NCI-H2171 treated with DMSO at 0.1 percent for 48 hours (cell line): ENCODE measurements at regions not wholly inside any gene's neighbourhood (a gene's known extent, or its start where the extent isn't known, plus 50 kb on each side); places are given as distances from the start of the nearest gene placed in this dataset.
A peak's percentile ranks its signal among the peaks of the same experiment; 100 is the strongest.
"Not testable (repeated sequence)": the region's sequence is repeated elsewhere in the genome, so short reads cannot be mapped to it uniquely, and the experiment has no call there.

Experiments
- DNase-seq: peaks from one replicate; lab custom pipeline; 2025; lab: John Stamatoyannopoulos, UW

DNA sequence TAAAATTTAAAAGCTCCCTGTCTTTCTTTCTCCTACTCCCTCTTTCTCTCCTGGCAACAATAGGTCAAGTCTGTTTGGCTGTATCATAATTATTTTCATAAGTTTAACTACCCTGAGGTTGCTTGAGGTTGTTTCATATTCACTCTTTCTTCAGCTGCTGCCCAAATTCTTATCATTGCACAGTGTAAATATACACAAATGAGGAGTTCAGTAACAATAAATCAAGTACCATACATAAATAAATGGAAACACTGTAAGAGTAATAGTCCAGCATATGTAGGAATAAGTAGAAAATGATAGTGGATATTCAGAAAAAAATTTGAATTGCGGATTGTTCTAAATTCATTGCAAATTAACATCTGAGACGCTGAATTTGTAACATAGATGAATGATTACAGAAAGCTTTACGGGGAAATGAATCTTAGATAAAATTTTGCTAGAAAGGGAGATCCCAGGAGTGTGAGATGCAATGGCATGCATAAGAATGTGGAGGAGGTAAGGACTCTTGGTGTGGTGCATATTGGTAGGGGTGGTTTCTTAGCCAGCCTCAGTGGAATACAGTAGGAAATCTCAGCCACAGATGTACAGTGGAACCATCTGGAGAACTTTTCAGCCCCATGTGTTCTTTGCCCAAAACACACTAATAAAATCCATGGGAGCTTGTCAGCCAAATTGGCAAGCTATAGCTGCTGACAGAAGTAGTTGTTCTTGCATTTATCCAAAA, 480.7 kb downstream of the HTR1B start:
- DNase-seq: no peak

DNA sequence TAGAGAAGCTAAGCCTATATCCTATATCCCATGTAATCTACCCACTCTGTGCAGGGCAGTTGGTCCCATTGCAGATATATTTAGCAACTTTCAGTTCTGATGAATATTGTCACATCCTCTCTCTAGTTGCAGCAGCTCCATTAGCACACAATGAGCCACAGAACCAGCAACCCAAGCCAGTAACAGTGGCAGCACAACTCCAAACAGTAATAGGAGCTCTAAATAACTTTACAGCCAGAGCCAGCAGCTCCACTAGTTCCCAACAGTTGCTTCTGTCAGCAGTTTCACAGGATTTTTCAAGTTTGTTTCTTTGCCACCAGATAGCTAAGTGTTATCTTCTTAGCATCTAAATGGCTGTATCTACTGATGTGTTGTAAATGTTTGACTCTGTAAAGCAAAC, 490.8 kb downstream of the HTR1B start:
- DNase-seq: no peak

DNA sequence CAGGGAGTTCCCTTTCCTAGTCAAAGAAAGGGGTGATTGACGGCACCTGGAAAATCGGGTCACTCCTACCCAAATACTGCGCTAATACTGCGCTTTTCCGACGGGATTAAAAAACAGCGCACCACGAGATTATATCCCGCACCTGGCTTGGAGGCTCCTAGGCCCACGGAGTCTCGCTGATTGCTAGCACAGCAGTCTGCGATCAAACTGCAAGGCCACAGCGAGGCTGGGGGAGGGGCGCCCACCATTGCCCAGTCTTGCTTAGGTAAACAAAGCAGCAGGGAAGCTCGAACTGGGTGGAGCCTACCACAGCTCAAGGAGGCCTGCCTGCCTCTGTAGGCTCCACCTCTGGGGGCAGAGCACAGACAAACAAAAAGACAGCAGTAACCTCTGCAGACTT, 504.1 kb downstream of the HTR1B start:
- DNase-seq: not testable (repeated sequence)

DNA sequence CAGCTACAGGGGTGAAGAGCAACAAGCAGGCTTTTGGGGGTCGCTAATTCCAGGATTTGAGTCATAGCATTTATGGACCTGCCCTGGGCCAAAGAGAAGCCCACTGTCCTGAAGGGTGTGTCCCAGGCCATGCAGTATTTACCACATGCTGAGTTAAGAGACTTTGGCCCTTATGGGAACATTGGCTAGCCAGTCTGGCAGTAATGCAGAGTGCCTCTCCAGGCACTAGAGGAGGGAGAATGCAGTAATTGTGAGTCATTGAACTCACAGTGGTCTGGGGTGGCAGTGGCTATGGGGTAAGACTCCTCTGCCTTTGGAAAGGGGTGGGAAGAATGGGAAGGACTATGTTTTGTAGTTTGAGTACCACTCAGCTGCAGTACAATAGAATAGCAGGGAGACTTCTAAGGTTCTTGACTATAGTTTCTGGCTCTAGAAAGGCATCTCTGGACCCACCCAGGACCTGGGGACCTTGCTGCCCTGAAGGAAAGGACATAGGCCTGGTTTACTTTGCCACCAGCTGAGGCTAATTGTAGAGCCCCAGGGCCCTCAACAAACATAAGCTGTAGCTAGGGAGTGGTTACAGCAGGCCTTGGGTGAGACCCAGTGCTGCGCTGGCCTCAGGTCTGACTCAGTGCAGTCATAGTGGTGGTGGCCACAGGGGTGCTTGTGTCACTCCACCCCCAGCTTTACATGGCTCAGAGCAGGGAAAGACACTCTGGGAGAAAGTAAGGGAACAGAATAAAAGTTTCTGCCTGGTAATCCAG, 520.9 kb downstream of the HTR1B start:
- no peak for DNase-seq

DNA sequence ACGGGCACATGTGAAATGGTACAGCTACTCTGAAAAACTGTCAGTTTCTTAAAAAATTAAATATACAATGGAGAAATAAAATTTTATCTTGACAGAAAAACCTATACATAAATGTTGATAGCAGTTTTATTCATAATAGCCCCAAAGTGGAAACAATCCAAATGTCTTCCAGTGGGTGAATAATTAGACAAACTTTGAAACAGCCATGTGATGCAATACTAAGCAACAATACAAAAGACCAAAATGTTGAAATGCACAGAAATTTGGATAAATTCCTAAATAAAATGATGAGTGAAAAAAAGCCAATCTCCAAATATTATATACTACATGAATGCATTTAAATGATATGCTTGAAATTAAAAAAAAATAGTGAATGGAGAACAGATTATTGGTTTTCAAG, 523.1 kb downstream of the HTR1B start:
- DNase-seq: no peak

DNA sequence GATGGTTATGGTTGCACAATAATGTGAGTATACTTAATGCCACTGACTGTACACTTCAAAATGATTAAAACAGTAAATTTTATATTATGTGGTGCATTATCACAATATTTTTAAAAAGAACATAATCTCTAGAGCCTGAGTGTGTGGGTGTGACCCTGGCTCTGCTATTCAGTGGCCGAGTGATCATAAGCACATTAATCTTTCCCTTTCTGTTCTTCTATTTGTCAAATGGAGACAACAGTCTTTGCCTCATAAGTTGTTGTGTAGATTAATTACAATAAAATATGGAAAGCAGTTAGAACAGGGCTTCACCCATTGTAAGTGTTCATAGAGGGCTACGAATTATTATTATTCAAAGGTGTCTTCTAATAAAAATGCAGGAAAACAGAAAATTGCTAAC, 548.6 kb downstream of the HTR1B start:
- DNase-seq: no peak

DNA sequence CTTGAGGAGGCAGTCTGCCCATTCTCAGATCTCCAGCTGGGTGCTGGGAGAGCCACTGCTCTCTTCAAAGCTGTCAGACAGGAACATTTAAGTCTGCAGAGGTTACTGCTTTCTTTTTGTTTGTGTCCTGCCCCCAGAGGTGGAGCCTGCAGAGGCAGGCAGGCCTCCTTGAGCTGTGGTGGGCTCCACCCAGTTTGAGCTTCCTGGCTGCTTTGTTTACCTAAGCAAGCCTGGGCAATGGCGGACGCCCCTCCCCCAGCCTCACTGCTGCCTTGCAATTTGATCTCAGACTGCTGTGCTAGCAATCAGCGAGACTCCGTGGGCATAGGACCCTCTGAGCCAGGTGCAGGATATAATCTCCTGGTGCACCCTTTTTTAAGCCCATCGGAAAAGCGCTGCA, 557.8 kb downstream of the HTR1B start:
- not testable (repeated sequence) for DNase-seq

DNA sequence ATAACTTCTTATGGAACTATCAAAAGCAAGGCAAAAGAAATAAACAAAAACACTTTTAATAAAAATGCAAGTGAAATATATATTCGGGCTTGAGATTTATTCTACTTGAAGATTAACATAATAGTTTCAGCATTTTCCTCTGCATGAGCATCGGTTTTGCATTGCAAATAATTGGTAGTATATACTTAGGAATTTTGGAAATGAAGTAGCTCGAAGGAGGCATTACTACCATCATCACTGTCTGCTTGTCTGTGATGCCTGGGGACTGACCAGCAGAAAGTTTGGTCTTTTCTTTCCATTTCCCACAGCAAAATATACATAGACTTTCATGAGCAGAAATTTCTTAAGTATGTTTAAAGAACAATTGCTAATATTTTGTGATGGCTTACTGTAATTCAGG, 570.7 kb downstream of the HTR1B start:
- no peak for DNase-seq

DNA sequence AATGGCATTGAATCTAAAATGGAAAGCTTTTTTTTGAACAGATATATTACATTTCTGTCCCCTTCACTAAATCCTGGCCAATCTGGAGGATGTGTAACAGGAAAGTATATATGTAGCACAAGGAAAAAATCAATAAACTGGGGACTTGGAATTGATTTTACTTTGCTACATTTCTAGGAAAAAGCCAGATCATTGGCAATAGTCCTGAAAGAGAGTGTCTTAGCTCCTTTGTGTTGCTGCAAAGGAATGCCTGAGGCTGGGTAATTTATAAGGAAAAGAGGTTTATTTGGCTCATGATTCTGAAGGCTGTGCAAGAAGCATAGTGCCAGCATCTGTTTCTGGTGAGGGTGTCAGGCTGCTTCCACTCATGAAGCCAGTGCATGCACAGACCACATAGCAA, 574.9 kb downstream of the HTR1B start:
- DNase-seq: no peak

DNA sequence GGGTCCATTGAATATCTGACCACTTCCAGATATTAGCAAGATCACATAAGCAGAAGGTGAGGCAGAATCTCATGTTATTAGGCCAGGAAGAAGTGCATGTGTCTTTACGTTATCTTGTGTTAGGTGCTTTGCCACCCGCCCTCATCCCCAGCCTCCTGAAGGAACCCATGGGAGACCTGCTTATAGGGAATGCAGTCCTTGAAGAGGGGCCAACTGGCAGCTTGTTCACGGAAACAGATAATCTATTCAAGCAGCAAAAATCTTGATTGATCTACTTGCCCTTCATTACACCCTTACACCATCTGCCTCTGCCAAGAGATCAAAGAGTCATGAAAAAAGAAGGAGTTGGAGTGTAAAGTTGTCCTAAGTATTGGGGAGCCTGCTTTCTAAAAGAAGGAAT, 576.4 kb downstream of the HTR1B start:
- DNase-seq: no peak

DNA sequence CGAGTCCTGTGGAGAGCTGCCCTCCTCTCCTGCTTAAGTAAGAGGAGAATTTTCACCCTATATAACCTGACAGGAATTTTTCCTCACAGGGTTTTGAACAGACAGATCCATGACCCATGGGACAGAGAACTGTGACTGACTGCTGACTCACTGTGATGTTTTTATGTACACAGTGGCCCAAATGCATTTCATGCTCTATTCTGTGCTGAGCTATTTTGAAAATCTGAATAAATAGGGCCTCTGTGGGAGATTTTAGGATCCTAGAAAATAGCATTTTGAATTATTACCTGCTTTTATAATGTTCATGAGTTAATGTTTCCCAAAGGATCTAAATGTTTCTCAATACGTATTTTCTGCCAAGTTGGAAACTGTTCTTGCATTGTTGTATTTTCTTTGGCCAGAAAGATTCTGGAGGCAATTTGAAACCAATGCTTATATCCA, 577.4 kb downstream of the HTR1B start:
- no peak for DNase-seq

DNA sequence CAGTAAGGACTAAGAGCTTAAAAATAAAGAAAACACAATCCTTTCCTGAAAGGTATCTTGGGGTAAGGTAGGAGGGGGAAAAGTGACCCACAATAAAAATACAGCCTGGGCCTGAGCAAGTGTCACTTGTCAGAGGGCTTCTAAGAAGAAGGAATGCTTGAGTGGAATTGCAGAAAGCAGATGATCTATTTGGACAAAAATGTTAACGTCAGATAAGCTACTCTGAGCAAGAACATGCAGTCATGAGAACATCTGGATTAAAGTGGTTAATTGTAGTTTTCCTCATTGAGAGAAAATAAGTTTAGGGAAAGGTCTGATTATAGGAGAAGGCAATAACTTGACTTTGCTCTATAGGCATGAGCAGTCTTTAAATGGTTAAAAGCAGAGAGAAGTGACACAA, 581.9 kb downstream of the HTR1B start:
- no peak for DNase-seq

DNA sequence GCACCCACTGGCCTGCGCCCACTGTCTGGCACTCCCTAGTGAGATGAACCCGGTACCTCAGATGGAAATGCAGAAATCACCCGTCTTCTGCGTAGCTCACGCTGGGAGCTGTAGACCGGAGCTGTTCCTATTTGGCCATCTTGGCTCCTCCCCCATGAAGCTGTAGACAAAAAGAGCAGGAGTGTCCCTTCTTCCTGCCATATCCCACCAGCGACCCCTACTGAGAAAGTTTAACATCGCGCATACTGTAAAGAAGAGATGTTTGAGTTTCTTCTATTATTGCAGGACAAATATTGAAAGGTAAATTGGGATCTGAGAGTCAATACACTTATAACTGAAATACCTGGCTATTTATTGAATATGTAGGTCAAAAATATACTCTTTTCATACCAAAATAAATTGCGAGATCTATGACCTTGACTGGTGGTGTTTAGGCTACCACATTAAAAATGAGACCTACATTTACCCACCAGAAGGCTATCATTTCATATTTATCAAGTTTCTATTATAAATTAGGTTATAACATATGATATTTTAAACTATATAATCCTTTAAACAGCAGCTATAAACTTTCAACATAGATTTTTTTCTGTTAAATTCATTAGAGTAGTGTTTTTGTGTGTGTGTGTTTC, 586.3 kb downstream of the HTR1B start:
- peak; percentile 70 for DNase-seq

DNA sequence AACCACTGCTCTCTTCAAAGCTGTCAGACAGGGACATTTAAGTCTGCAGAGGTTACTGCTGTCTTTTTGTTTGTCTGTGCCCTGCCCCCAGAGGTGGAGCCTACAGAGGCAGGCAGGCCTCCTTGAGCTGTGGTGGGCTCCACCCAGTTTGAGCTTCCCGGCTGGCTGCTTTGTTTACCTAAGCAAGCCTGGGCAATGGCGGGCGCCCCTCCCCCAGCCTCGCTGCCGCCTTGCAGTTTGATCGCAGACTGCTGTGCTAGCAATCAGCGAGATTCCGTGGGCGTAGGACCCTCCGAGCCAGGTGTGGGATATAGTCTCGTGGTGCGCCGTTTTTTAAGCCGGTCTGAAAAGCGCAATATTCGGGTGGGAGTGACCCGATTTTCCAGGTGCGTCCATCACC, 586.9 kb downstream of the HTR1B start:
- not testable (repeated sequence) for DNase-seq

DNA sequence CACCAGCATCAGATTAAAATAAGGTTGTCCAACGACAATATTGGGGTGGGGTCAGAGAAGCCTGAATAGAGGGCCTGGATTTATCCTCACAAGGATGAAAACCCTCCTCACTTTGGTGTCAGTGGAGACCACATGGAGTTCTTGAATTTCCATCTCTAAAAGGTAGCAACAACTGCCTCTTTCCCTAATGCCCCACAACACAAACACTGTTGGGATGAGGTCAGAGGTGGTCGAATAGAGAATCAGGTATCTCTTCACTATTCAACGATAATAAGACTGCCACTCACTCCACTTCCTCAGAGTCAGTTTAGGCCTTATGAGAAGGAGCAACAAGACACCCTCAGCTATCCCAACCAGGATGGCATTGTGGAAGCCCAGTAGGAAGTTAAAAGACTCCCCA, 596.1 kb downstream of the HTR1B start:
- no peak for DNase-seq

DNA sequence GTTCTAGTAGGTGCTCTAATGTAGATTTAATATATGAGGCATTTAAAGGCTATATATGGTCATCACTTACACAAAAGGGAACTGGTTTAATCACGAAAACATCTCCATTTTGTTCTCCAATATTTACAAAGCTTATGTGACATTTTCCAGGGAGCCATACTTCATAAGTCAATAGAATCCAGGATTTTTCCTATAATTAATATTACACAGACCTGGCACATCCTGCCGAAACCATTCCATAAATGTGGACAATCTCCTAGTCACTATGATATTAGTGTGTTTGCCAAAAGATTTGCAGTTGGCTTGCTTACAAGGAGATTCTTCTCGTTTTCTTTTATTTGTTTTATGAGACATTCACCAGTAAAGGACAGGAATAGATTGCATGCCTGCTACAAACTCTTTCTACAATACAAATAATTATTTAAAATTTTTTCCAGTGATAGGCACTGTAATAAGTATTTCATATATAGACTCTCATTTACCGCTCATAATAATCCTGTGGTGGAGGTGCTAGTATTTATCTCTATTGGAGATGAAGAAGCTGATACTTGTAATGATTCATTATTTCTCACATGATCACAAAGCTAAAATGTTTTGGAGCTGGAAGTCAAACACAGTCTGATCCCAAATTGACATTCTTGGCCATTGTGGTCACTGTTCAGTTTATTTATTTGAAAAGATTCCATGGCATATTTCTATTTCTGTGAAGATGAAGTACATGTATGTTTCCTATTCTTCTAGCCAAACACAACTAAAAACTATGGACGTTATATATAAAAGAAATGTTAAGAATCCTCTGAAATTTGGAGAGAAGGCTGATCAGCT, 597.0 kb downstream of the HTR1B start:
- DNase-seq: no peak

DNA sequence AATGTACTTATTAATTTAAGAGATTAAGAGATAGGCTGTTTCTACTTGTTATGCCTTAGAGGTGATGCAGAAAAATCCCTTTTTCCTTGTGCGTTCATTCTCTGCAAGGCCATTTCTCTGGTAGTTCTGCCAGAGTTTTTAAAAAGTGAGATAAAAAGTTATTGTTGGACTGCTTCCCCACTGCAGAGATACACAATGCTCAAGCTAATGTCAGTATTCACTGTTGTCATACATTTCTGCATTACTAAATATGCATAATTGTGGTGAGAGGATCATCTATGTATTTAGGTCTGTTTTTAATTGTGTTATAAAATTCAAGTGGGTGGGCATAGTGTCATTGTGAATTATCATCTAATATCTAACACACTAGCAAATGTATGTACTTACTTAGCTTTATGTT, 600.4 kb downstream of the HTR1B start:
- DNase-seq: no peak

DNA sequence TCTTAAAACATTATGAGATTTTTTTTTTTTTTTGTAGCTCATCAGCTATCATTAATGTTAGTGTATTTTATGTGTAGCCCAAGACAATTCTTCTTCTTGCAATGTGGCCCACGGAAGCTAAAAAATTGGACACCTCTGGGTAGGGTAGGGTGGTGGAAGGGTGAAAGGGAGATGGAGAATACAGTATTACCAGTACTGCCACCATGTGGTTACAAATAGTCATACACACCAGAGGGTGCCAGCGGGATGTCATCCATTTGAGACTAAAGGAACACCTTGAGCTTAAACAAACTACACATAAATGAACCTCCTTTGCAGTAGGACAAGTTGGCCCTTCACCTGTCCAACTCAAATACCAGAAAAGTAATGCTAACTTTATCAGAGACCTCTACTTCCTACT, 601.9 kb downstream of the HTR1B start:
- DNase-seq: no peak

DNA sequence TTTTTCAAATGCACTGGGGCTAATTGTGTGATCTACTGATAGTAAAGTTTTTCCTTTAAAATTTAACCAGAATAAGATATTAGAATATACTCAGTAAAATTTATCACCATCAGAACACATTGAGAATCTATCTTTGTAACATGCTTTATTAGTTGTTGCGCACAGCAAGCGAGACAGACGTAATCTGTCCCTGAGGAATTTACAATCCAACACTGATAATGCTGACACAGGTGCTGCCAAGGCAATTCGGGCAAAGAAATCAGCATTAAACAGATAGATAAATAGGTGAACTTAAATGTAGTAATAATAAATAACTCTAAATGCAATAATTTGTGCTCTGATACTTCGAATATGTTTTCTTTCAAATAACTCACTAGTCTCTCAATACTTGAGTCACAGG, 607.2 kb downstream of the HTR1B start:
- DNase-seq: no peak

DNA sequence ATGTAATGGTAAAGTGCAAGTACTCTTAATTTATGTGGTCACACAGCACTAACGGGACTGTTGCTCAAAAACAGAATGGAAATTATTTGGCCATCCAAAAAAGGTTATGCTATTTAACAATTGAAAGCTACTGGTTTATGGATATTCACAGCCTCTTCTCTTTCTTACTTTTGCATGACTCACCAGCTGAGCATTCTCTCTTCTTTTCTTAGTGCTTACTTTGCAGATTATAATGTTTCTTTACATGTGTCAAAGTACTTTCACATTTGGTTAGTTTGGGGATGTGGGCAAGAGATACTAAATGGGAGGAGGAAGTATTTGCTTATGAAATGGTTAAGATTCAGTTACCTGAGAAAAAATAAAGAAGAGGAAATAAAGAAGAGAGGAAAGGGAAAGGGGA, 610.5 kb downstream of the HTR1B start:
- DNase-seq: no peak

DNA sequence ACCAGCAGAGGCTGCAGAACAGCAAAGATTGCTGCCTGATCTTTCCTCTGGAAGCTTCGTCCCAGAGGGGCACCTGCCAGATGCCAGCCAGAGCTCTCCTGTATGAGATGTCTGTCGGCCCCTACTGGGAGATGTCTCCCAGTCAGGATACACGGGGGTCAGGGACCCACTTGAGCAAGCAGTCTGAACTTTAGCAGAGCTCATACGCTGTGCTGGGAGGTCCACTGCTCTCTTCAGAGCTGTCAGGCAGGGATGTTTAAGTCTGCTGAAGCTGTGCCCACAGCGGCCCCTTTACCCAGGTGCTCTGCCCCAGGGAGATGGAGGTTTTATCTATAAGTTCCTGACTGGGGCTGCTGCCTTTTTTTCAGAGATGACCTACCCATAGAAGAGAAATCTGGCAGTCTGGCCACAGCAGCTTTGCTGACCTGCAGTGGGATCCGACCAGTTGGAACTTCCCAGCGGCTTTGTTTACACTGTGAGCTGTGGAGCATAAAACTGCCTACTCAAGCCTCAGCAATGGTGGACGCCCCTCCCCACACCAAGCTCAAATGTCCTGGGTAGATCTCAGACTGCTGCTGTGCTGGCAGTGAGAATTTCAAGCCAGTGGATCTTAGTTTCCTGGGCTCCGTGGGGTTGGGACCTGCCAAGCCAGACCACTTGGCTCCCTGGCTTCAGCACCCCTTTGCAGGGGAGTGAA, 613.9 kb downstream of the HTR1B start:
- not testable (repeated sequence) for DNase-seq
